ENCODE measurements at regions not wholly inside any gene's neighbourhood (a gene's known extent, or its start where the extent isn't known, plus 50 kb on each side); places are given as distances from the start of the nearest gene placed in this dataset.

- no peak for TF ChIP-seq TAF1 (IDR thresholded peaks at IDR 0.05; ENCODE audit: low read depth)
- TF ChIP-seq CTCF (IDR thresholded peaks at IDR 0.05; ENCODE audit: poor library complexity, severe bottlenecking), result no peak
- no peak for TF ChIP-seq REST (IDR thresholded peaks at IDR 0.05; ENCODE audit: borderline replicate concordance)
- TF ChIP-seq EZH2 (IDR thresholded peaks at IDR 0.05; ENCODE audit: borderline replicate concordance, insufficient read depth, low read length, poor library complexity, severe bottlenecking), result no peak
- no peak for TF ChIP-seq EP300 (conservative IDR thresholded peaks at IDR 0.05; ENCODE audit: poor library complexity, severe bottlenecking)
- TF ChIP-seq RAD21 (conservative IDR thresholded peaks at IDR 0.05), result no peak
Observed at GRCh38 chr14:51468523-51468922, 183.2 kb upstream of the FRMD6 start.
